Esophagus muscularis mucosa (tissue), 3 donors: ENCODE measurements at regions not wholly inside any gene's neighbourhood (a gene's known extent, or its start where the extent isn't known, plus 50 kb on each side); places are given as distances from the start of the nearest gene placed in this dataset.

Experiments
- POLR2A ChIP-seq: fragments of 450-650 bp; IDR thresholded peaks from one replicate; pipeline ENCODE4 v1.6.1; 2017; ENCODE audit warnings: antibody characterized with exemption, moderate library complexity, mild to moderate bottlenecking, low read depth
- TF ChIP-seq, protein P1 (sequence below), 3 experiments: fragments of 200-600 bp in 2 of 3; fragments of 450-650 bp in 1 of 3; sonication (generic) in 2 of 3; IDR thresholded peaks; one replicate each; pipeline ENCODE4 v1.5.1; 2017 to 2019; ENCODE audit warnings: antibody characterized with exemption in 3 of 3, mild to moderate bottlenecking in 2 of 3, moderate library complexity in 1 of 3

DNA sequence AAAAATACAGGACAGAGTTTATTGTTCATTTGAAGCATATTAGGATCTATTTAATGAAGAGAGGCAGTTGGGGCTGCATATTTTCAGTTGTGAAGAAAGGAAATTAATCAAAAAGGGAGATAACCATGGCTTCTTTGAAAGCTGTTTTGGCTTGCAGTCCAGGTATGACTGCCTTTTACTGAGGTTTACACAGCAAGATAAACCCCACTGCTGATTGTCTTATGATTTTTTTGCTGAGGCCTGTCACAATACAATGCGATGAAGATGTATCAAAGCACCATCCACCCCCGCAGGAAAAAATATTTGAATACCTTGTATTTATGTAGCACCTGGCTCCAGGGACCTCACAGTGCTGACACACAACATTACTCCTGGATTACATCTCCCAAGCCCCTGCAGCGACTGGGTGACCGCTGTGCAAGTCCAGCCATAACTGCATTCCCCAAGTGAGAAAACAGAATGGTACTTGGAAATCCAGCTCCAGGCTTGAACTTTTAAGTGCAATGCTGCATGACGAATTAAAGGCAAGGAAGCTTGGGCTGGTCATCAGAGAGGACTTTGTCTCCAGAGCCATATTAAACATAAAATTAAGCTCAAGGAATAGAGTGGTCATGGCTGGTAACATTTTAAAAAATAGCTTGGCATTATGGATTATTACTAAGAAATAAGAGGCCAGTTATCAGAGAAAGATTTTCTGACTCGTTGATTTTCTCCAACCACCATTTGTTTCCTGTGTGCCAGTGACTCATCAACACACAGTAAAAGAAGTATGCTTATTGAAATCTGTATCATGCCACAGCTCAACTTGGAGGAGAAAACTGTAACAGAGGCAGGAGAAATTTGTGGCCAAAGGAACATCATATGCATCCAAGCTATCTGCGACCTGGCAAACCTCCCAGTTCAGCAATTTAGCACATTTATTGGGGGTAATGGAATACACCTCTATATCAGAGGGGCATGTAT, 374.2 kb downstream of the MAN2A1 start:
- TF ChIP-seq POLR2A = no peak
- TF ChIP-seq, protein P1, sequence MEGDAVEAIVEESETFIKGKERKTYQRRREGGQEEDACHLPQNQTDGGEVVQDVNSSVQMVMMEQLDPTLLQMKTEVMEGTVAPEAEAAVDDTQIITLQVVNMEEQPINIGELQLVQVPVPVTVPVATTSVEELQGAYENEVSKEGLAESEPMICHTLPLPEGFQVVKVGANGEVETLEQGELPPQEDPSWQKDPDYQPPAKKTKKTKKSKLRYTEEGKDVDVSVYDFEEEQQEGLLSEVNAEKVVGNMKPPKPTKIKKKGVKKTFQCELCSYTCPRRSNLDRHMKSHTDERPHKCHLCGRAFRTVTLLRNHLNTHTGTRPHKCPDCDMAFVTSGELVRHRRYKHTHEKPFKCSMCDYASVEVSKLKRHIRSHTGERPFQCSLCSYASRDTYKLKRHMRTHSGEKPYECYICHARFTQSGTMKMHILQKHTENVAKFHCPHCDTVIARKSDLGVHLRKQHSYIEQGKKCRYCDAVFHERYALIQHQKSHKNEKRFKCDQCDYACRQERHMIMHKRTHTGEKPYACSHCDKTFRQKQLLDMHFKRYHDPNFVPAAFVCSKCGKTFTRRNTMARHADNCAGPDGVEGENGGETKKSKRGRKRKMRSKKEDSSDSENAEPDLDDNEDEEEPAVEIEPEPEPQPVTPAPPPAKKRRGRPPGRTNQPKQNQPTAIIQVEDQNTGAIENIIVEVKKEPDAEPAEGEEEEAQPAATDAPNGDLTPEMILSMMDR (IDR thresholded peaks at IDR 0.05) = no peak
